ENCODE measurements at regions not wholly inside any gene's neighbourhood (a gene's known extent, or its start where the extent isn't known, plus 50 kb on each side); places are given as distances from the start of the nearest gene placed in this dataset.

DNA sequence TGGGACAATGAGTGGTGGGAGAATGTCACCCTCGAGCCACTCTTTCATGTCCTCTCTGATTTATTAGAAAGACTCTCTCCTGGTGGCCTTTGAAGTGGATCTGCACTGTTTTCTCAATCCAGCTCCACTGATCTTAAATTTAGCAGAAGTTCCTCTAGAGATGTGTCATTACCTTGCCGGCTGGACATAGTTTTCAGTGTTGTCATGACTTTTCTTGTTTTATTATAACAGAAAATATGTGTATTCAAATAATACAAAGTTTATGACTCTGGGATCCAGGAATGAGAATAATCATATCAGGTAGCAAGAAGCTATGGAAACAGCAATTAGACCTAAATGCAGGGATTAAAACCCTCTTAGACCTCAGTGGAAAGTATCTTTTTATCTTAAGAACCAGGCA is 247.5 kb upstream of the ELAC2 start:
- no peak for DNase-seq (ENCODE audit: extremely low read depth, low read depth)
- TF ChIP-seq CTCF (IDR thresholded peaks at IDR 0.05; ENCODE audit: low read depth, low read length): no peak

DNA sequence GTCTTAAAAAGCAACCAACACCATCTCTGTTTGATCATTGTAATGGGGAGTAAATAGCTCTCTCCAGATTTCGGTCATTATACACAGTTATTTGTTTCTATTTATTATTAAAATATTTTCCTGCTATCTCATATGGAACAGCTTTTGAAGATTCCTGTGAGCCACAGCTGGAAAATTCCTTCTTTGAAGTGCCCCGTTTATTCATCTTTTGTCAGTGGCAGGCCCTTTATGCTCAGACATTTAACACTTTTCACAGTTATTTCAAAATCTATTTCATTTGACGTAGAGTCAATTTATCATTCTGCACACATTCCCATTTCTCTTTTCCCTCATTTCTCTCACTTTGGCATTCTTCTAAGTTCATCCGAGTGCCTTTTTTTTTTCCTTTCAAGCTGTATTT is 245.9 kb upstream of the ELAC2 start:
- TF ChIP-seq CTCF (IDR thresholded peaks at IDR 0.05; ENCODE audit: low read depth, low read length): no peak
- DNase-seq (ENCODE audit: extremely low read depth, low read depth): no peak

DNA sequence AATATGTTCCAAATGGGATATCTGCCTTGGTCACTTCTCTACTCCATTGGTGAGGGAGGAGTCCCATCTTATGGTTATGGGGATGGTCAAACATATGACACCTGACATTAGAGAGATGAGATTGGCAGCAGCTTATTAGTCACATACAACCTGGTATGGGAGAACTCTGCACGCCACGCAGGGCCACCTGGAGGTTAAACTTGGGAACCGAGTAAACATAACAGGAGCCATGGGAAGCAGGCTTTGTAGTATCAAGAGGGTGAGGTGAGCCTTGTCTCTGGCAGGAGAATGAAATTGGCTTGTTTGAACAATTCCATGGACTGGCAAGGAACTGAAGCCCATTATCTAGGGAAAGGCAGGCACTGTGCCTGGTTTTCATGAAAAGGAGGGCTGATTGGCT is 238.7 kb upstream of the ELAC2 start:
- DNase-seq (ENCODE audit: extremely low read depth, low read depth): no peak
- TF ChIP-seq CTCF (IDR thresholded peaks at IDR 0.05; ENCODE audit: low read depth, low read length): no peak

DNA sequence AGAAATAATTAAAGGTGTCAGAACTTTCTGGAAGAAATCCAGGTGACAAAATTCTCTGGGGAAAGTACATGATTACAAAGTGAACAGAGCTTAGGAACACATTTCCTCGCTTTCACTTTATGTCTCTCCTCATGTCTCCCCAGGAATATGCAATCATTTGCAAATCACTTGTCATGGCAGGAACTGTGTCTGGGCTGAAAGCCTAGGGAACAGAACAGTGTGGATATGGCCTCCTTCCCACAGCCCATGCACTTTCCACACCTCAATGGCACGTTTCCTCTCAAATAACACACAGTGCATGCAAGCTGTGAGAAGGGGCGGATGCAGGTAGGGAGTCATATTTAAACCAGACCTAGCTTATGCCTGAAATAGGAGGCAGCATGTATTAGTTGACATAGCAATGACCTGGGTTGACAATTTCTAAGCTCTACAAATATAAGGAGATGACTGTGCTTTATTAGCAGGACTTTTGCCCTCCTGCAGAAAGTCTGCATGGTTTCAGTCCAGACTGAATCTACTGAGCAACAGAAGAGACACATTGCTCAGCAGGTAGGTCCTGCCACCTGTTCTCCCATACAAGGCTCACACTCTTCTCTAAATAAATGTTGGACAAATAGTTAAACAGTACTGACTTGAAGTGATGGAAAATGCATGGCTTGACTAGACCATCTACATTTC is 236.0 kb upstream of the ELAC2 start:
- DNase-seq (ENCODE audit: extremely low read depth, low read depth): no peak
- no peak for TF ChIP-seq CTCF (IDR thresholded peaks at IDR 0.05; ENCODE audit: low read depth, low read length)

GRCh38 chr17:13244513-13244912 is 226.7 kb upstream of the ELAC2 start:
- TF ChIP-seq CTCF (IDR thresholded peaks at IDR 0.05; ENCODE audit: low read depth, low read length): no peak
- peak; percentile 27 for DNase-seq (ENCODE audit: extremely low read depth, low read depth)

GRCh38 chr17:13243585-13243984 is 225.8 kb upstream of the ELAC2 start:
- DNase-seq (ENCODE audit: extremely low read depth, low read depth): no peak
- TF ChIP-seq CTCF (IDR thresholded peaks at IDR 0.05; ENCODE audit: low read depth, low read length): no peak

DNA sequence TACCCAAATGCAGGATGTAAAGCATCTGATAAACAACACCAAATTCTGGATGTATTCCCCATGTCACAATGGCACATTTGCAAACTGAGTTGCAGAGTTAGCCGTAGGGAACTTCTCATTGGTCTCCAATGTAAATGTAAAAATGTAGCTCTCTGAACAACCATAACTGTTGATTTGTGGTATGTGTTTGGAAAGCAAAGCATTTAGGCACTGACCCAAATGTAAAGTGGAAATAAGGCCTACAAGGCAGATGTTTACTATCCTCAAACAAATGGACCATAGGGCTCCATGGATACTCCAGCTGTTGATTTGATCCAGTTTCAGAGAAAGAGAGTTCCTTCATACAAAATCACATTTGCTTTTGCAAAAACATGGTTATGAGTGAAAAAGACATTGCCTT is 223.0 kb upstream of the ELAC2 start:
- no peak for TF ChIP-seq CTCF (IDR thresholded peaks at IDR 0.05; ENCODE audit: low read depth, low read length)
- no peak for DNase-seq (ENCODE audit: extremely low read depth, low read depth)
